Fibroblast of lung (primary cell): ENCODE measurements at regions not wholly inside any gene's neighbourhood (a gene's known extent, or its start where the extent isn't known, plus 50 kb on each side); places are given as distances from the start of the nearest gene placed in this dataset.

ENCODE experiments used
- EZH2 ChIP-seq: IDR thresholded peaks from 2 replicates; pipeline ENCODE4 v1.5.1; 2012; ENCODE audit warnings: low read length, control low read depth, mild to moderate bottlenecking; ENCODE audit errors: missing control alignments
- TF ChIP-seq, protein P1 (sequence below), 2 donors: IDR thresholded peaks in 1 of 2; conservative IDR thresholded peaks in 1 of 2; 1 replicate in 1 of 2; 2 replicates in 1 of 2; pipeline ENCODE4 v1.5.1; 2011 to 2012; ENCODE audit warnings: low read length in 2 of 2, control low read depth in 1 of 2, inconsistent platforms in 1 of 2, low read depth in 1 of 2, mild to moderate bottlenecking in 1 of 2

GRCh38 chr10:131833446-131834080 lies 67.2 kb upstream of the PPP2R2D start:
- no peak for TF ChIP-seq EZH2
- TF ChIP-seq, protein P1, sequence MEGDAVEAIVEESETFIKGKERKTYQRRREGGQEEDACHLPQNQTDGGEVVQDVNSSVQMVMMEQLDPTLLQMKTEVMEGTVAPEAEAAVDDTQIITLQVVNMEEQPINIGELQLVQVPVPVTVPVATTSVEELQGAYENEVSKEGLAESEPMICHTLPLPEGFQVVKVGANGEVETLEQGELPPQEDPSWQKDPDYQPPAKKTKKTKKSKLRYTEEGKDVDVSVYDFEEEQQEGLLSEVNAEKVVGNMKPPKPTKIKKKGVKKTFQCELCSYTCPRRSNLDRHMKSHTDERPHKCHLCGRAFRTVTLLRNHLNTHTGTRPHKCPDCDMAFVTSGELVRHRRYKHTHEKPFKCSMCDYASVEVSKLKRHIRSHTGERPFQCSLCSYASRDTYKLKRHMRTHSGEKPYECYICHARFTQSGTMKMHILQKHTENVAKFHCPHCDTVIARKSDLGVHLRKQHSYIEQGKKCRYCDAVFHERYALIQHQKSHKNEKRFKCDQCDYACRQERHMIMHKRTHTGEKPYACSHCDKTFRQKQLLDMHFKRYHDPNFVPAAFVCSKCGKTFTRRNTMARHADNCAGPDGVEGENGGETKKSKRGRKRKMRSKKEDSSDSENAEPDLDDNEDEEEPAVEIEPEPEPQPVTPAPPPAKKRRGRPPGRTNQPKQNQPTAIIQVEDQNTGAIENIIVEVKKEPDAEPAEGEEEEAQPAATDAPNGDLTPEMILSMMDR (conservative IDR thresholded peaks at IDR 0.05 in 1 of 2, IDR thresholded peaks at IDR 0.05 in 1 of 2; ENCODE audit: low read depth in 1 of 2, low read length in 2 of 2): no peak
